ENCODE measurements at regions not wholly inside any gene's neighbourhood (a gene's known extent, or its start where the extent isn't known, plus 50 kb on each side); places are given as distances from the start of the nearest gene placed in this dataset.

DNA sequence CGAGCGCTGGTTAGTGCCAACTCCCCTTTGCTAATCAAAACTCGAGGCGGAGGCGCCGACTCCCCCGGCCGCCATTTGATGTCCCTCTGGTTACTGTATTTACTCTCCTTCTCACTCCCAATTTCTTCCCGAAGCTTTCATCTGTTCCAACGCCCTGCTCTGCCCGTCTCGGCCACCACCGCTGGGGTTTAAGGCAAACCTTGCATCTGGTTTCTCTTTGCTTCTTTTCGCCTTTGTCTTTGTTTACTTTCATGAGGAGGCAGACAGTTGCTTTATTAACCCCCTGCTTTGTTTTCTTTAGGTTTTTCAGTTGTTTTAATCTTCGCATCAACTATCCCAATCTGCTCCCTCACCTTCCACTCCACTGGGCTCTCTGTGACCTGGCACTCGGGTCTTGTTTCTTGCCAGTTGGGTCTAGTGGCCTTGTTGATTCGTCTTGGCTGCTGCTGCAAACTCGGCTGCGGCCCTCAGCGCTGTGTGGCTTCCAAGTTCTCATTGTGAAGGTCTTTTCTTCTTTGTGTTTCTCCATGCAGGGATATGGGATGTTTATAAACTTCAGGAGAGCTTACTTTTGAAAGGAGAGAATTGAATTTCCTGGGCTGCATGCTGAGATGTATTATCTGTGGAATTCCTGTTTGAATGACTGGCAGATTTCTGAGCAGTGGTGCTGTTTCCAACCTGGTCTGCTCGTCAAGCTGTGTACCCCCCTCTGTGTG lies 155.1 kb downstream of the CDC5L start:
- TF ChIP-seq, protein P1, sequence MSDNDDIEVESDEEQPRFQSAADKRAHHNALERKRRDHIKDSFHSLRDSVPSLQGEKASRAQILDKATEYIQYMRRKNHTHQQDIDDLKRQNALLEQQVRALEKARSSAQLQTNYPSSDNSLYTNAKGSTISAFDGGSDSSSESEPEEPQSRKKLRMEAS (IDR thresholded peaks at IDR 0.05; ENCODE audit: low read depth) = no peak
- TF ChIP-seq GABPA (IDR thresholded peaks at IDR 0.05; ENCODE audit: low read depth) (no peak), REST (IDR thresholded peaks at IDR 0.05; ENCODE audit: low read depth, low read length) (no peak), RAD21 (IDR thresholded peaks at IDR 0.05; ENCODE audit: low read length) (no peak), TAF1 (IDR thresholded peaks at IDR 0.05; ENCODE audit: borderline replicate concordance, low read depth, low read length) (no peak), SMC3 (IDR thresholded peaks at IDR 0.05; ENCODE audit: low read depth, low read length) (no peak), EP300 (IDR thresholded peaks at IDR 0.05; ENCODE audit: borderline replicate concordance in 1 of 2, low read depth in 1 of 2, low read length in 1 of 2) (no peak)
- TF ChIP-seq, protein P2, sequence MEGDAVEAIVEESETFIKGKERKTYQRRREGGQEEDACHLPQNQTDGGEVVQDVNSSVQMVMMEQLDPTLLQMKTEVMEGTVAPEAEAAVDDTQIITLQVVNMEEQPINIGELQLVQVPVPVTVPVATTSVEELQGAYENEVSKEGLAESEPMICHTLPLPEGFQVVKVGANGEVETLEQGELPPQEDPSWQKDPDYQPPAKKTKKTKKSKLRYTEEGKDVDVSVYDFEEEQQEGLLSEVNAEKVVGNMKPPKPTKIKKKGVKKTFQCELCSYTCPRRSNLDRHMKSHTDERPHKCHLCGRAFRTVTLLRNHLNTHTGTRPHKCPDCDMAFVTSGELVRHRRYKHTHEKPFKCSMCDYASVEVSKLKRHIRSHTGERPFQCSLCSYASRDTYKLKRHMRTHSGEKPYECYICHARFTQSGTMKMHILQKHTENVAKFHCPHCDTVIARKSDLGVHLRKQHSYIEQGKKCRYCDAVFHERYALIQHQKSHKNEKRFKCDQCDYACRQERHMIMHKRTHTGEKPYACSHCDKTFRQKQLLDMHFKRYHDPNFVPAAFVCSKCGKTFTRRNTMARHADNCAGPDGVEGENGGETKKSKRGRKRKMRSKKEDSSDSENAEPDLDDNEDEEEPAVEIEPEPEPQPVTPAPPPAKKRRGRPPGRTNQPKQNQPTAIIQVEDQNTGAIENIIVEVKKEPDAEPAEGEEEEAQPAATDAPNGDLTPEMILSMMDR (IDR thresholded peaks at IDR 0.05) = no peak
- TF ChIP-seq, protein P3, sequence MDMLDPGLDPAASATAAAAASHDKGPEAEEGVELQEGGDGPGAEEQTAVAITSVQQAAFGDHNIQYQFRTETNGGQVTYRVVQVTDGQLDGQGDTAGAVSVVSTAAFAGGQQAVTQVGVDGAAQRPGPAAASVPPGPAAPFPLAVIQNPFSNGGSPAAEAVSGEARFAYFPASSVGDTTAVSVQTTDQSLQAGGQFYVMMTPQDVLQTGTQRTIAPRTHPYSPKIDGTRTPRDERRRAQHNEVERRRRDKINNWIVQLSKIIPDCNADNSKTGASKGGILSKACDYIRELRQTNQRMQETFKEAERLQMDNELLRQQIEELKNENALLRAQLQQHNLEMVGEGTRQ (IDR thresholded peaks at IDR 0.05; ENCODE audit: borderline replicate concordance, low read depth, low read length) = no peak

All from SK-N-SH (cell line).